NB4 (cell line): ENCODE measurements at regions not wholly inside any gene's neighbourhood (a gene's known extent, or its start where the extent isn't known, plus 50 kb on each side); places are given as distances from the start of the nearest gene placed in this dataset.

Experiments
- DNase-seq: peaks from one replicate; pipeline ENCODE4 v3.0.0; 2010; ENCODE audit warnings: low read depth
- H3K4me3 ChIP-seq: one replicate; pipeline ENCODE4 v1.5.1; 2011; ENCODE audit warnings: mild to moderate bottlenecking, low read depth, low read length, moderate library complexity
- MYC ChIP-seq: IDR thresholded peaks from 2 replicates; pipeline ENCODE4 v1.6.1; 2011; ENCODE audit warnings: low read depth, low read length
- POLR2A ChIP-seq: IDR thresholded peaks from 2 replicates; pipeline ENCODE4 v1.6.1; 2011; ENCODE audit warnings: mild to moderate bottlenecking; ENCODE audit not compliant: insufficient read length; ENCODE audit errors: extremely low read depth
- TF ChIP-seq, protein P1 (sequence below): IDR thresholded peaks from 2 replicates; pipeline ENCODE4 v1.6.1; 2011; ENCODE audit warnings: low read depth, low read length
- TF ChIP-seq, protein P2 (sequence below): IDR thresholded peaks from one replicate; pipeline ENCODE4 v1.5.1; 2012; ENCODE audit warnings: low read depth, low read length

DNA sequence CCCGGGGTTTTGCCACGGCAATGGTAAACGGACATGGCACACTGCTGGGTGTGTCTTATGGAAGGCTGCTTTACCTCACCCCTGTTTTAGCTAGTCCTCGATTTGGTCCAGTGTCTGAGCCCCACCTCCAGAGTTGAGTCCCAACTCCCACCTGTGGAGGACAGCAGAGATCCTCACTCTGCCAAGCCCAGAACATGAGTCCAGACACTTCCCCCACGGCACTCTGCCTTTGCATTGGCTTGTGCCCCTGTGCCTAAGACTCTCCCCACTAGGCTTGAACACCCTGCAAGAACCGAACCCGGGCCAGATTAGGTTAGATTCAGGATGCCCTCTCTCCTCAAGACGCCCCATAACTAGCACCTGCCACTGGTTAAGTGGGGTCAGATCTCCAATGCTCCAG, 59.8 kb upstream of the C14orf180 start:
- DNase-seq, result no peak
- H3K4me3 ChIP-seq, result no peak overlapping the region
- TF ChIP-seq MYC (no peak), POLR2A (no peak)
- TF ChIP-seq, protein P1, sequence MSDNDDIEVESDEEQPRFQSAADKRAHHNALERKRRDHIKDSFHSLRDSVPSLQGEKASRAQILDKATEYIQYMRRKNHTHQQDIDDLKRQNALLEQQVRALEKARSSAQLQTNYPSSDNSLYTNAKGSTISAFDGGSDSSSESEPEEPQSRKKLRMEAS, result no peak
- TF ChIP-seq, protein P2, sequence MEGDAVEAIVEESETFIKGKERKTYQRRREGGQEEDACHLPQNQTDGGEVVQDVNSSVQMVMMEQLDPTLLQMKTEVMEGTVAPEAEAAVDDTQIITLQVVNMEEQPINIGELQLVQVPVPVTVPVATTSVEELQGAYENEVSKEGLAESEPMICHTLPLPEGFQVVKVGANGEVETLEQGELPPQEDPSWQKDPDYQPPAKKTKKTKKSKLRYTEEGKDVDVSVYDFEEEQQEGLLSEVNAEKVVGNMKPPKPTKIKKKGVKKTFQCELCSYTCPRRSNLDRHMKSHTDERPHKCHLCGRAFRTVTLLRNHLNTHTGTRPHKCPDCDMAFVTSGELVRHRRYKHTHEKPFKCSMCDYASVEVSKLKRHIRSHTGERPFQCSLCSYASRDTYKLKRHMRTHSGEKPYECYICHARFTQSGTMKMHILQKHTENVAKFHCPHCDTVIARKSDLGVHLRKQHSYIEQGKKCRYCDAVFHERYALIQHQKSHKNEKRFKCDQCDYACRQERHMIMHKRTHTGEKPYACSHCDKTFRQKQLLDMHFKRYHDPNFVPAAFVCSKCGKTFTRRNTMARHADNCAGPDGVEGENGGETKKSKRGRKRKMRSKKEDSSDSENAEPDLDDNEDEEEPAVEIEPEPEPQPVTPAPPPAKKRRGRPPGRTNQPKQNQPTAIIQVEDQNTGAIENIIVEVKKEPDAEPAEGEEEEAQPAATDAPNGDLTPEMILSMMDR, result no peak

DNA sequence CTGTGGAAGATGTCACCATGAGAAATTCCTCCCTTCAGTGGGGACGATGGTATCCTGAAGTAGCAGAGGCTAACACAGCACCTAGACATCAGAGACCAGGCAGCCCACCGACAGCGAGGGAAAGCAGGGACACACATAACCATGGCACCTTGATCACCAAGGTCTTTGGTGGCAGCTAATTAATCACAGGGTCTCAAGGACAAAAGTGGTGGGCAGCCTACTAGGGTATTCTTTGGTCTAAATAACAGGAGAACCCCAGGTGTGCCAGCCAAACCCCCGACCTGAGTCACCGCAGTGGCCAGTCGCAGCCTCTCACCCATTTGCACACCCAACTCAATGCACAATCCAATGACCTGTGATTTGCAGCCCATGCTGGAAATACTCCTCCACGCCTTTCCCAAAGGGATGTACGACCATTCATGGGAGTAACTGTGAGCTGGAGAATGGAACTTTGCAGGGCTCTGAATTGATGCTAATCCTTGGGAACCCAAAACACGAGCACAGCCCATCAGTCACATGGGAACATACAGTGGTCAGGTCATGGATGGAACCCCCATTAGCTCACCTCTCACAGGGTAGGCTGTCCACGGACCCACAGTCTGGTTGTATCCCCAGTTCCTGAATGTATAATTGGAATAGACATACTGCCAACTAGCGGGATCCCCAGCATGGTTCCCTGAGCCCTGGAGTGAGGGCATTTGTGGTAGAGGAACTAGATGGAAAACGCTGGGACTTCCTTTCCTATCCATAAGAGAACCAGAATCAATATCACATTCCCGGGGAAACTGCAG, 58.7 kb upstream of the C14orf180 start:
- no peak overlapping the region for H3K4me3 ChIP-seq
- TF ChIP-seq, protein P1, result no peak
- TF ChIP-seq MYC, result no peak
- no peak for TF ChIP-seq POLR2A
- TF ChIP-seq, protein P2, result no peak

DNA sequence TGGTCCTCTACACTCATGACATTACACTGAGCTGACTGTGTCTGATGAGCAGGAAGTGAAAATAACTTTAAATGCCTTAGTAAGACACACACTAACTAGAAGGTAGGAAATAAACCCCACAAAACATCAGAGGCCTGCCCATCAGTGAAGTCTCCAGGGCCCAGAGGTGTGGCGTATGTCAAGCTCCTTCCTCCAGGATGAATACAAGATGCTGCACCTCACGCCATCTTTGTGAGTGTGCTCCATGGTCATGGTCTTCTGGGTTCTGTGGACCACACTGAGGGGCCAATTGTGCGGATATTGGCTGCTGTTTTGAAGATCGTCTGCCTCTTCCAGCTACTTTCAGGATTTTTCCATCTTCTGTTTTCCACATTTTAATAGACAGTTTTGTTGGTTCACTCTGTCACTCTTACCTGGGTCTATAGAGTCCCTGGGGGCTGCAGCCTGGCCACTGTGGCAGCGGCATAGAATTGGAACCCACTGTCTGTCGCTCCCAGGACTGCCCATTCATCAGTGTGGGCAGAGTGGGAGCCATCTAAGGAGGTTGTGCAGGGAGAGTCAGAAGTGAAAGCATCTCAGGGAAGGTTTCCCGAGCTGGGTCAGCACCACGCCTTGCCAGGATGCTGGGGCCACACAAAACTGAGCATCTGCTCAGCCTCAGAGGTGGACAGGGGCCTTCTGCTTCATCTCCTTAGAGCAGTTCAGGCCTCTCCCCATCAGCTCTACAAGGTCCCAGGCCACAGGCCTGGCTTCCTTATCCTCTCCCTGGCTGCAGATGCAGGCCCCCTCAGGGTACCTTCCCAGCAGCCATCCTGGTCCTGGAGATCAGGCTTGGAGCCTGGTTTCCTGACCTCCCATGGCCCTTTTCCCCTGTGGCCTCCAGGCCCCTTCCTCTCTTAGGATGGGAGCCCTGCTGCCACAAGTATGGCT, 57.5 kb upstream of the C14orf180 start:
- TF ChIP-seq POLR2A, result no peak
- TF ChIP-seq, protein P1, result no peak
- TF ChIP-seq MYC, result no peak
- TF ChIP-seq, protein P2, result no peak
- no peak overlapping the region for H3K4me3 ChIP-seq
- no peak for DNase-seq

More for the DNA sequence above, 58.7 kb upstream of the C14orf180 start:
- DNase-seq, result no peak

DNA sequence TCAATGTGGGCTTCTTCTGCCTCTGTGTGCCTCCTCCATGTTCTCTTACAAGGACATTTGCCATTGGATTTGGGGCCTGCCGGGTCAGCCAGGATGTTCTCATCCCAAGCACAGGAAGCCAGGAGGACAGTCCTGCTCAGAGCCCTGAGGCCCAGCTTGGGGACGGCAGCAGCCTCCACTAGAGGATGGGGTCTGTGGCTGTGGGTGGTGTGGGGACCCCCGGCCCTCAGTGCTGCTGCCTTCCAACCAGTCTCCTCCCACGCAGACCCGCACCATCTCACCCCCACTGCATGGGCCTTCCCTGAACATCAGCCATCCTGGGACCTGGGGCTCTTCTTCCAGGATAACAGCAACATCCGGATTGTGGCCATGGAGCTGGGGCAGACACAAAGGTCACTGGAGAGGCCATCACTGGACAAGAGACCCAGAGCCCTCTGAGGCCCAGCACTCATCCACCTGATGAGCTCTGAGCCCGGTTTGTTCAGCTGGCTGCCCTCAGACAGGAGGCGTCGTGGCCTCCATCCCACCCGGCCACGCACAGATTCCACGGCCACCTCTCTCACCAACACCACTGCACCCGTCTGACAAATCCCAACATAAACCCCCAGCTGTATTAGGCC, 56.5 kb upstream of the C14orf180 start:
- TF ChIP-seq, protein P1, result no peak
- TF ChIP-seq, protein P2, result no peak
- TF ChIP-seq MYC (no peak), POLR2A (no peak)
- no peak overlapping the region for H3K4me3 ChIP-seq
- DNase-seq, result no peak

DNA sequence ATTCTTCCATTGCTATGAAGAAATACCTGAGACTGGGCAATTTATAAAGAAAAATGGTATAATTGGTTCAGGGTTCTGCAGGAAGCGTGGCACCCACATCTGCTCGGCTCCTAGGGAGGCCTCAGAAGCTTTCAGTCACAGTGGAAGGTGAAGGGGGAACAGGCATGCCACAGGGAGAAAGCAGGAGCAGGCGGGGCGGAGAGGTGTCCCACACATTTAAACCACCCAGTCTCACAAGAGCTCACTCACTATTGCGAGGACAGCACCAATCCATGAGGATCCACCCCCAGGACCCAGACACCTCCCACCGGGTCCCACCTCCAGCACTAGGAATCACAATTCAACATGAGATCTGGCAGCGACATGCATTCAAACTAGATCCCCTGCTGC, 56.0 kb upstream of the C14orf180 start:
- TF ChIP-seq, protein P1, result no peak
- TF ChIP-seq MYC, result no peak
- TF ChIP-seq, protein P2, result no peak
- no peak for TF ChIP-seq POLR2A
- no peak for DNase-seq
- no peak overlapping the region for H3K4me3 ChIP-seq
